GM18858 (cell line): ENCODE measurements at regions not wholly inside any gene's neighbourhood (a gene's known extent, or its start where the extent isn't known, plus 50 kb on each side); places are given as distances from the start of the nearest gene placed in this dataset.
"Not testable (repeated sequence)": the region's sequence is repeated elsewhere in the genome, so short reads cannot be mapped to it uniquely, and the experiment has no call there.

Source experiments
- ATAC-seq: cut with Tn5 transposase; IDR thresholded peaks from one replicate; pipeline ENCODE4 v1.9.1; 2021; ENCODE audit not compliant: unreplicated experiment

DNA sequence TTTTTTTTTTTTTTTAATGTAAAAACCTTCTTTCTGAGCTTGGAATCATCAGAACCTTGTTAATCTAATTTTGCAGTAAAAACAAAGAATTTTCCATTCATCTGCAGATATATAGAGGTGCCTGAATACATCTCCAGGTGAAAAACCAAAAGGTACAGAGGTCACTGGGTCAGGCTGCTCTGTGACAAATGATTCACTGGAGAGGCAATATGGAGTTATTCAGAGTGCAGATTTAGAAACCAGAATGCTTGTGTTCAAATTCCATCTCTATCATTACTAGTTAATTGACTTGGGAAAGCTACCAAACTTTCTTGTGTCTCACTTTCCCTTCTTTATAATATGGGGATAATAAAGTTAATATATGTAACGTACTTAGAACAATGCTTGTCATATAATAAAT, 51.5 kb upstream of the C1orf53 start:
- no peak for ATAC-seq

DNA sequence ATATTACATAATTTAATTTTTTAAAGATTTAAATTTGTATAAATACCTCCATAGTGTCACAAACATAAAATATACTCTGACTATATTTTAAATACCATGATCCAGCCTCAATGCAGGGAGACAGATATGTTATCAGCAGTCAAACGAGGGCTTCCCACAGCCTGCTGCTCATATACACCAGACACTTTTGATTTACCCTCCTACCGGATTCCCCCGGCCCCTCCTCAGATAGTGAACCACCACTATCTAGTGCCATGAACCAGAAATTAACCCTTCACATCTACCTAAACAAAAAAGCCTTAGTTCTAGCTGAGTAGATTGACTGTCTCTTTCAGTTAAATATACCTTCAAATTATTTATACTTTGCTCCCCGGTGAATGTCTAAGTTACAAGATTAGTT, 52.4 kb upstream of the C1orf53 start:
- ATAC-seq = no peak

DNA sequence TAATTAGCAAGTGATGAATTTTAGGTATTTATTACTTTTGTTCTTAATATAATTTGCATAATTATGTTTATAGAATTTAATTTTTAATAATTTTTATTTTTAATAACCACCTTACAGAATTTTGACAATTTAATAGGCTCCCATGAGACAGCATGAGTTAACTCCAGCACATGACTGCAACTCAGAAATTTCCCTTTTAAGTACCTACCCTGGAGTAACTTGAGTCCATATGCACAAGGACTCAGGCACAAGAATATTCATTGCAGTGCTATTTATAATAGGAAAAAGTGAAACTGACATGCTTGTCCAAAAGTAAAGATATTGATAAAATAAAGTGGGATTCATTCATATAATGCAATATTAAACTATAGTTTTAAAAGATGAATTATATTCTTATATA, 54.1 kb upstream of the C1orf53 start:
- ATAC-seq = no peak

DNA sequence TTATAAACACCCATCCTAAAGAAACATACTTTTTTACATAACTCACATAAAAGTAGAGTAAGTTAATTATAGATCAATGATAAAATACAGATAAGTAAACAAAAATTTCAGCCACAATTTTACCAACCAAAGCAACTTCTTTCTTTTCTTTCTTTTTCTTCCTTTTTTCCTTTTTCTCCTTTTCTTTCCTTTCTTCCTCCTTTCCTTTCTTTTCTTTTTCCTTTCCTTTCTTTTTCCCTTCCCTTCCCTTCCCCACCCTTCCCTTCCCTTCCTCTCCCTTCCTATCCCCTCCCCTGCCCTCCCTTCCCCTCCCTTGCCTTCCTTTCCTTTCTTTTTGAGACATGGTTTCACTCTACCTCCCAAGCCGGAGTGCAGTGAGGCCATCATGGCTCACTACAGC, 56.5 kb upstream of the C1orf53 start:
- no peak for ATAC-seq

DNA sequence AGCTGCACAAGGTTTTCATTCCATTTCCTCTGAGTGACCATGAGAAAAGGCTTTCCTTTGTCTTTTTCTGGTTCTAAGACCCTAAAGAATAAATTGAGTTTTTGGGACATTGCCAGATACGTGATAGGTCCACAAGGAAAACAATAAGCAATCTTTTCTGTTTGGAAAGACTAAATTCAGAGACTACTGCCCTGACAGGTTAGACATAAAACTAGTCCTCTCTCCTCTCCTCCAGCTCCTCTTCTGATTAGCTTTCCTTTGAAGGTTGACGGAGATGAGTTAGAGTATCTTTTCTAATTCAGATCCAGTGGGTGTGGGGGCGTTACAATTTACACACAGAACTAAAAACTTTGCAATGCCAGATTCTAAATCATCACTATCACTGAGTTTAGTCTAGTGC, 57.8 kb upstream of the C1orf53 start:
- ATAC-seq = no peak

DNA sequence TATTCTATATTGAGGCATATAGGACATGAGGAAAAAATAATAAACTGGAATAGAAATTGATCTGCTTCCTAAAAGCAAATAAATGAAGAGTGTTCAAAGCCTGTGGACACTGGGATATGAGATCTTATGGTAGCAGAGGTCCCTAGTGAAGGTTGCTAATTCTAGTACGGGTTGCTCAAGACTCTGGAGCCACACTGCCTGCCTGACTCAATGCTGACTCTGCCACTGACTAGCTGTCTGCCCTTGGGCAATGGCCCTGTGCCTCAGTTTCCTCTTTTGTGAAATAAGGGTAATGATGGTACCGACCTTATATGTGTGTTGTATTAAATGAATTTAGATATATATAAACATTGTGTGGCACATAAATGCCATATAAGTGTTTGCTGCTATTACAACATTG, 59.0 kb upstream of the C1orf53 start:
- no peak for ATAC-seq

DNA sequence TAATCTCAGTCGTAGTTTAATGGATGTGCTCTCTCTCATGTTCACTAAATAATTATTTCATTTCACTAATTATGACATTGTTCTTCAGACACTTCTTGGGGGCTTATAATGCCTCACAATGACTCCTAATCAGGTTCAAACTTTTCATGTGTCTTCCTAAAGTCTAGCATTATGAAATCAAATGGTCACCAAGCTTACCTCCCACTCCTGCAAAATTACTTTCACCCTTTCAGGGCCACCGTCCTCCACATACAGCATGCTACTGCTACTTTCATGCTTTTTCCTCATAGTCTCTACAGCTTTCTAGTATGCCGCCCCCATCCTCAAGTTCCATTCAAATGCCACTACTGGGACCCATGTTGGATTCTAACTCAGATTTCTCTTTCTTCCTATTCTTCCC, 59.8 kb upstream of the C1orf53 start:
- ATAC-seq = no peak

DNA sequence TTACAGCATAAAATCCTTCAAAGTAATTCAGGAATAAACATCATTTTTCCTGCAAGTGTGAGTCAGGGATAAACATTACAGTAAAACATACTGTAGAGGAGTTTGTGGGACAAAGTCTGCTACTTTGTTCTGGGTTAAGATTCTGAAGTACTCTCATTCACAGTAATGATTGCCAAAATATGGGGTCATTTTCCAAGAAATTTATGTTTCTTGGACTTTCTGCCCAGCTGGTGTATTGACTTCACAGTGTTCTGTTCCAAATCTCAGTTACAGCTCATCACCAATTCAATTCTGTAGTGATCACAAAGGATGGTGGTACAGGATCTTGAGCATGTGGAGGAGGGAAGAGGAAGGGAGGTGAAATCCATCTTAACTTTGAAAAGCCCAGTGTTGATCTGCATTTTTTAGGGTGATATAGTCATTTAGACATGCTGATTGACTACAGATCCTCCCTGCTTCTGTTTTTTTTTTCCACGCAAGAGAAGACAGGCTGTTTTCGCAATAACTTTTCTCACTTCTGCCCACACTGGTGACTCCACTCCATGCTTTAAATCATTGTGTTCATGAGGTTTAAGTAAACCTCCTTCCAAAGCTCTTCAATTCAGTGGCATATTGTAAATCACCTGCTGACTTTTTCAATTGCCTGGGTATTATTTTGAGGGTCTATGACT, 60.4 kb upstream of the C1orf53 start:
- ATAC-seq = no peak

DNA sequence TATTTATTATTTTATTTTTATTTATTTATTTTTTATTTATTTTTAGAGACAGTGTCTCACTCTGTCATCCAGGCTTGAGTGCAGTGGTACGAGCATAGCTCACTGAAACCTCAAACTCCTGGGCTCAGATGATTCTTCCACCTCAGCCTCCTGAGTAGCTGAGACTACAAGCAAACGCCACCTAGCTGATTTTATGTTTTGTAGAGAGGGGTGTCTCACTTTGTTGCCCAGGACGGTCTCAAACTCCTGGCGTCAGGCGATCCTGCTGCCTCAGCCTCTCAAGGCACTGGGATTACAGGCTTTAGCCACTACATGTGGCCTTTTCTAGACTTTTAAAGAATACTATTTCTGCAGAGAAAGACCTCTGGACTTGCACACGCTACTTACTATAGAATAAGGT, 61.3 kb upstream of the C1orf53 start:
- ATAC-seq = no peak

DNA sequence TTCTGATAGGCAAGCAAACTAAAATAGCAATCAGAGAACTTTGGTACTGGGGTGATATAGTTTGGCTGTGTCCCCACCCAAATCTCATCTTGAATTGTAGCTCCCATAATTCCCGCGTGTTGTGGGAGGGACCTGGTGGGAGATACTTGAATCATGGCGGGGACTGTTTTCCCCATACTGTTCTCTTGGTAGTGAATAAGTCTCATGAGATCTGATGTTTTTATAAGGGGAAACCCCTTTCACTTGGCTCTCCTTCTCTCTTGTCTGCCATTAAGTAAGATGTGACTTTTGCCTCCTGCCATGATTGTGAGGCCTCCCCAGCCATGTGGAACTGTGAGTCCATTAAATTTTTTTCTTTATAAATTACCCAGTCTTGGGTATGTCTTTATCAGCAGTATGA, 62.6 kb upstream of the C1orf53 start:
- ATAC-seq = not testable (repeated sequence)

DNA sequence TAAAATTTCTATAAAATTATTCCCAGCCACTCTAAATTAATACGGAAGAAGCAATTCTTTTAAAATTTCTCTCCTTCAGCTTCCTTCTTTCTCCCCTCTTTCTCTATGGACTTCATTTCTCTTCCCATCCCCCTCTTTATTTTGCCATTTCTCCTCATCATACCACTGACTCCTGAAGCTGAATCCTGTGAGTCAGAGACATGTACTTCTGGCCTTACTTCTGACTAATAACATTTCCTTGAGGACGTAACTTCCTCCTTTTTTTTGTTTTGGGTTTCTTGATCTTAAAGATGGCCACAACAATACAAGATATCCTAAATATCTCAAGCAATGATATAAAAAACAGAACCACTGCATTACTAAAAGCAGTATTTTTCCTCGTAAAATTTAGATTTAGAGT, 63.6 kb upstream of the DENND1B start:
- ATAC-seq = peak; percentile 84

DNA sequence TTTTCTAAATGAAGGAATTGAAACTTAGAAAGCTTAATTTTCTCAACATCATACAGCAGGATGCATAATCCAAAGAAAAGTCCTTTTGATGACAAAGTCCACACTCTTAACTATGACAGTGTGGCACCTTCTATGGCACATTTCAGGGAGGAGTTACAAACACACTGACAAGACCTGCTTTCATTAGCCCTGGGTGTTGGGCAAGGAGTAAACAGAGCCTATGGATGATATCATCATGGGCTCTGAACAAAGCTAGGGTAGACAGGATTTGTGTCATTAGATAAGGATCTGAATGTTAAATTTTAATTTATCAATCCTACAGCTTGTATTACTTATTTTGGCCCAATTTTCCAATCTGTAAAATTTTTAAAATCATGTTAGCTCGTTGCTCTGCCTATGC, 62.6 kb upstream of the DENND1B start:
- ATAC-seq = no peak

DNA sequence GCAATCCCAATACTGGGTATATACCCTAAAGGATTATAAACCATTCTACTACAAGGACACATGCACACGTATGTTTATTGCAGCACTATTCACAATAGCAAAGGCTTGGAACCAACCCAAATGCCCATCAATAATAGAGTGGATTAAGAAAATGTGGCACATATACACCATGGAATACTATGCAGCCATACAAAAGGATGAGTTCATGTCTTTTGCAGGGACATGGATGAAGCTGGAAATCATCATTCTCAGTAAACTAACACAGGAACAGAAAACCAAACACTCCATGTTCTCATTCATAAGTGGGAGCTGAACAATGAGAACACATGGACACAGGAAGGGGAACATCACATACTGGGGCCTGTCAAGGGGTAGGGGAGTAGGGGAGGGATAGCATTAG, 61.1 kb upstream of the DENND1B start:
- not testable (repeated sequence) for ATAC-seq

DNA sequence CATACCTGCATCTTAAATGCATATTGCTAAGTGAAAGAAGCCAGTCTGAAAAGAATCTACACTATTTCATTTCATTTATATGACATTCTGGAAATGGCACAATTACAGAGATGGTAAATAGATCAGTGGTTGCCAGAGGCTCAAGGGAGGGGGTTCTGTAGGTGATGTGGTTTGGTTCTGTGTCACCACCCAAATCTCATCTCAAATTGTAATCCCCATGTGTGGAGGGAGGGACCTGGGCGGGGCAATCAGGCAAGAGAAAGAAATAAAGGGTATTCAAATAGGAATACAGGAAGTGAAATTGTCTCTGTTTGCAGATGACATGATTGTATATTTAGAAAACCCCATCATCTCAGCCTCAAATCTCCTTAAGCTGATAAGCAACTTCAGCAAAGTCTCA, 53.7 kb upstream of the DENND1B start:
- ATAC-seq = not testable (repeated sequence)

DNA sequence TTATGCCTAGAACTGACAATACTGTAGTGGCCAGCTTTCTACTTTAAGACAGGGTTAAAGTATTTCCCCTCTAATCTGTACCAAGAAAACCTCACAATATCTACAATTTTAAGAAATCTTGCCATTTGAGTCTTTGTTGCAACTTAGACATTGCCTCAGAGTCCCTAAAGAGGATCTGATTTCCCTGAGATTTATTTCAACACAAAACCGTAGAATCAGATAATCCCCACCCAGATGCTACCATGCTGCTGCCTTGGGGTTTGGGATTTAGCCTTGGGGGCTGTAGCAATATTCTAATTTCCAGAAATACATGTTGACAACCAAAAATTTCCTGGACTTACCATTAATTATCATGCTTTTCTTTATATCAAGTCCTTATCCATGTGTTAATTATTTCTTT, 50.3 kb upstream of the DENND1B start:
- no peak for ATAC-seq
